ENCODE measurements at regions not wholly inside any gene's neighbourhood (a gene's known extent, or its start where the extent isn't known, plus 50 kb on each side); places are given as distances from the start of the nearest gene placed in this dataset.
"Not testable (repeated sequence)": the region's sequence is repeated elsewhere in the genome, so short reads cannot be mapped to it uniquely, and the experiment has no call there.

DNA sequence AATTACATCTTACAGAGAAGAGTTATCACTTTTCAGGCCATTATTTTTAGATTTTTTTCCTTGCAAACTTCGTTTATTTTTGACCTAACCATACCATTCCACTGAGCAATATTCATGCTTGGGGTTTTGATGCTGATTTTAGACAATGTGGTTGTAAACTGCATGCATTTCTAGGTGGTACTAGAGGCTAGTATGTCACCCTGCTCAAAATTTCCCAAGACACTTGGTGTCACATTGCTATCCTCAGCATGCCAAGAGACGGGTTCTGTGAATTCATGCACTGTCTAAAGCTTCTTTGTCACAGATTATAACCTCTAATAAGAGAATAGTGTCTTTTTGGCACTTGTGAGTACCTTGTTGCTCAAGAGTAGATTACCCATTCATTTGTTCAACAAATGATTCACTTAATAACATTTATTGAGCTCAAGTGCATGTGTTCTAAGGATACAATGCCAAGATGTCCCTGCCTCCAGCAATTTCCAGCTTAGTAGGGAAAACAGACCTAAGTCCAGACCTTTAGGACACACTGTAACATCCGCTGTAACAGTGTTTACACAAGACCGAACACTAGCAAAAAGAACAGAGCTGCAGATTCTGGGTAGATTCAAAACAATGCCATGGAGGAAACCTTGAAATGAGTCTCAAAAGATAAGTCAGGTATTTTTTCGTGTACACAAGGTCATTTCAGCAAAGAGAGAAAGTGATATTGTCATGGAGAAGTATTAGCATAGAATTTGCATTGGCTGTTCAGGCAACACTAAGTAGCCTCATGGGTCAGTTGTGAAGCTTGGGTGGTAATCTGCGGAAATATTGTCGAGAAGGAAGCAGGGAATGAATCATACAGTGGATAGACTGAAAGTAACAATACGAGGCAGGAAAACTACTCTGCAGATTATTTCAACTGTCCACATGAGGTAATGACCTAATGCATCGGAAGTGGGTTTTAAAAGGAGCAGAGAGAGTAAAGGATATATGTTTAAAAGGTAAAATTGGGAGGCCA is 515.1 kb upstream of the ZFP42 start:
- intact Hi-C loops (cut with DNase I), result no loop called here
- 64% methylated on average over 9 of the region's 9 CpGs for WGBS
- ATAC-seq, result no peak
- DNase-seq, result no peak
- H3K4me1 ChIP-seq (ENCODE audit: control insufficient read depth, insufficient read depth, low read length), result no peaks in the 10 kb centered on the region
- H3K4me3 ChIP-seq (ENCODE audit: low read length), result no peak overlapping the region
- no peak overlapping the region for H3K27ac ChIP-seq (ENCODE audit: low read length)
- H3K9me3 ChIP-seq (ENCODE audit: control insufficient read depth, low read length), result no peaks in the 10 kb centered on the region
- no peaks in the 10 kb centered on the region for H3K27me3 ChIP-seq (ENCODE audit: control insufficient read depth, insufficient read depth)

GRCh38 chr4:187484186-187484585 is 511.4 kb upstream of the ZFP42 start:
- Histone ChIP-seq H3K27me3 (ENCODE audit: control insufficient read depth, insufficient read depth) (no peaks in the 10 kb centered on the region), H3K4me1 (ENCODE audit: control insufficient read depth, insufficient read depth, low read length) (no peaks in the 10 kb centered on the region), H3K4me3 (ENCODE audit: low read length) (no peak overlapping the region), H3K9me3 (ENCODE audit: control insufficient read depth, low read length) (no peaks in the 10 kb centered on the region), H3K27ac (ENCODE audit: low read length) (no peak overlapping the region)
- intact Hi-C loops (cut with DNase I), result no loop called here
- ATAC-seq (no peak), DNase-seq (no peak)
- 76% methylated on average over 6 of the region's 6 CpGs for WGBS

GRCh38 chr4:187485676-187486075 is 509.9 kb upstream of the ZFP42 start:
- 60% methylated on average over 2 of the region's 2 CpGs for WGBS
- DNase-seq (no peak), ATAC-seq (no peak)
- H3K4me1 ChIP-seq (ENCODE audit: control insufficient read depth, insufficient read depth, low read length), result no peaks in the 10 kb centered on the region
- intact Hi-C loops (cut with DNase I), result no loop called here
- no peak overlapping the region for H3K4me3 ChIP-seq (ENCODE audit: low read length)
- no peaks in the 10 kb centered on the region for H3K9me3 ChIP-seq (ENCODE audit: control insufficient read depth, low read length)
- no peaks in the 10 kb centered on the region for H3K27me3 ChIP-seq (ENCODE audit: control insufficient read depth, insufficient read depth)
- no peak overlapping the region for H3K27ac ChIP-seq (ENCODE audit: low read length)

GRCh38 chr4:187491286-187491685 is 504.3 kb upstream of the ZFP42 start:
- H3K4me1 ChIP-seq (ENCODE audit: control insufficient read depth, insufficient read depth, low read length), result no peaks in the 10 kb centered on the region
- no peak overlapping the region for H3K4me3 ChIP-seq (ENCODE audit: low read length)
- no peak for DNase-seq
- H3K27ac ChIP-seq (ENCODE audit: low read length), result no peak overlapping the region
- H3K9me3 ChIP-seq (ENCODE audit: control insufficient read depth, low read length), result no peaks in the 10 kb centered on the region
- no peak for ATAC-seq
- no peaks in the 10 kb centered on the region for H3K27me3 ChIP-seq (ENCODE audit: control insufficient read depth, insufficient read depth)
- 81% methylated on average over 5 of the region's 5 CpGs for WGBS
- intact Hi-C loops (cut with DNase I), result no loop called here

- Histone ChIP-seq H3K27ac (ENCODE audit: low read length) (no peak overlapping the region), H3K4me3 (ENCODE audit: low read length) (no peak overlapping the region), H3K4me1 (ENCODE audit: control insufficient read depth, insufficient read depth, low read length) (no peaks in the 10 kb centered on the region), H3K9me3 (ENCODE audit: control insufficient read depth, low read length) (no peaks in the 10 kb centered on the region), H3K27me3 (ENCODE audit: control insufficient read depth, insufficient read depth) (no peaks in the 10 kb centered on the region)
- 81% methylated on average over 2 of the region's 2 CpGs for WGBS
- no peak for DNase-seq
- ATAC-seq, result no peak
- intact Hi-C loops (cut with DNase I), result no loop called here
Observed at GRCh38 chr4:187491959-187492358, 503.6 kb upstream of the ZFP42 start.

GRCh38 chr4:187493661-187494060 is 501.9 kb upstream of the ZFP42 start:
- Histone ChIP-seq H3K27ac (ENCODE audit: low read length) (no peak overlapping the region), H3K9me3 (ENCODE audit: control insufficient read depth, low read length) (no peaks in the 10 kb centered on the region), H3K27me3 (ENCODE audit: control insufficient read depth, insufficient read depth) (no peaks in the 10 kb centered on the region), H3K4me3 (ENCODE audit: low read length) (no peak overlapping the region), H3K4me1 (ENCODE audit: control insufficient read depth, insufficient read depth, low read length) (no peaks in the 10 kb centered on the region)
- intact Hi-C loops (cut with DNase I), result no loop called here
- no peak for ATAC-seq
- no peak for DNase-seq

DNA sequence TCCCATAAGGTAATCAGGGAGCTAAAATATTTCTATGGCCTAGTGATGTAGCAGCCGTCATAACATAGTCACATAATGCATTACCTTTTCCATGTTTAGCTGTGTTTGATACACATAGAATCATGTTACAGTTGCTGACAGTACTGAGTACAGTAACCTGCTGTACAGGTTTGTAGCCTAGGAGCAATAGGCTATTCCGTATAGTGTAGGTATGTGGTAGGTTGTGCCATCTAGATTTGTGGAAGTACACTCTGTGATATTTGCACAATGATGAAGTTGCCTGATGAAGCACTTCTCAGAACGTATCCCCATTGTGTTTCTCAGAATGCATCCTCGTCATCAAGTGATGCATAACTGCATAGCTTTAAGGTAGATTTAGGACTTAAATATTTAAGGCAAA is 495.6 kb upstream of the ZFP42 start:
- no peak for ATAC-seq
- DNase-seq, result no peak
- H3K9me3 ChIP-seq (ENCODE audit: control insufficient read depth, low read length), result no peaks in the 10 kb centered on the region
- intact Hi-C loops (cut with DNase I), result no loop called here
- no peaks in the 10 kb centered on the region for H3K4me1 ChIP-seq (ENCODE audit: control insufficient read depth, insufficient read depth, low read length)
- no peaks in the 10 kb centered on the region for H3K27me3 ChIP-seq (ENCODE audit: control insufficient read depth, insufficient read depth)
- no peak overlapping the region for H3K27ac ChIP-seq (ENCODE audit: low read length)
- WGBS, result 88% methylated on average over 4 of the region's 4 CpGs
- no peak overlapping the region for H3K4me3 ChIP-seq (ENCODE audit: low read length)

- DNase-seq (no peak), ATAC-seq (no peak)
- no peaks in the 10 kb centered on the region for H3K27me3 ChIP-seq (ENCODE audit: control insufficient read depth, insufficient read depth)
- intact Hi-C loops (cut with DNase I), result no loop called here
- WGBS, result 84% methylated on average over 1 of the region's 1 CpG
- no peaks in the 10 kb centered on the region for H3K9me3 ChIP-seq (ENCODE audit: control insufficient read depth, low read length)
- H3K4me3 ChIP-seq (ENCODE audit: low read length), result no peak overlapping the region
- no peaks in the 10 kb centered on the region for H3K4me1 ChIP-seq (ENCODE audit: control insufficient read depth, insufficient read depth, low read length)
- H3K27ac ChIP-seq (ENCODE audit: low read length), result no peak overlapping the region
Observed at GRCh38 chr4:187500796-187501195, 494.8 kb upstream of the ZFP42 start.

- H3K4me3 ChIP-seq (ENCODE audit: low read length), result no peak overlapping the region
- H3K9me3 ChIP-seq (ENCODE audit: control insufficient read depth, low read length), result no peaks in the 10 kb centered on the region
- 59% methylated on average over 8 of the region's 8 CpGs for WGBS
- no peak overlapping the region for H3K27ac ChIP-seq (ENCODE audit: low read length)
- intact Hi-C loops (cut with DNase I), result no loop called here
- H3K4me1 ChIP-seq (ENCODE audit: control insufficient read depth, insufficient read depth, low read length), result no peaks in the 10 kb centered on the region
- ATAC-seq (no peak), DNase-seq (no peak)
- H3K27me3 ChIP-seq (ENCODE audit: control insufficient read depth, insufficient read depth), result no peaks in the 10 kb centered on the region
Observed at GRCh38 chr4:187501731-187502130, 493.8 kb upstream of the ZFP42 start.

DNA sequence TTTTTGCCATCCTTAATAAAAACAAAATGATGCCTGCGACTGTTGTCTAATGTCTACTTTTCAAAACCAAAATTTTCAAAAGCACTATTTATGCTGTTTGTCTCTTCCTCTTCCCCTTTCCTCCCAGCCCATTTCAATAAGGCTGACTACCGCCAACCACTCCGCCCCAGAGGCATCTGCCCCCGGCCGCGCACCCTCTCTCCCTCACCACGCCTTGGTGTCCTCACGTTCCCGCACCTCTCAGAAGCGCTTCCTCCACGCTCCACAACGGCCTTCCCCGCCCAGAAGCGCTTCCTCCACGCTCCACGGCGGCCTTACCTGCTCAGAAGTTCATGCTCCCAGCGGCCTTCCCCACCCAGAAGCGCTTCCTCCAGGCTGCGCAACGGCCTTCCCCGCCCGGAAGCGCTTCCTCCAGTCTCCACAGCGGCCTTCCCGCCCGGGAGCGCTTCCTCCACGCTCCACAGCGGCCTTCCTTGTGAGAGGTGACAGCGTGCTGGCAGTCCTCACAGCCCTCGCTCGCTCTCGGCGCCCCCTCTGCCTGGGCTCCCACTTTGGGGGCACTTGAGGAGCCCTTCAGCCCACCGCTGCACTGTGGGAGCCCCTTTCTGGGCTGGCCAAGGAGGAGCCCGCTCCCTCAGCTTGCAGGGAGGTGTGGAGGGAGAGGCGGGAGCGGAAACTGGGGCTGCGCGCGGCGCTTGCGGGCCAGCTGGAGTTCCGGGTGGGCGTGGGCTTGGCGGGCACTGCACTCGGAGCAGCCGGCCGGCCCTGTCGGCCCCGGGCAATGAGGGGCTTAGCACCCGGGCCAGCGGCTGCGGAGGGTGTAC is 490.4 kb upstream of the ZFP42 start:
- ATAC-seq, result peak in 1 of 2 donors; percentile 24
- Histone ChIP-seq H3K27ac (ENCODE audit: low read length) (no peak overlapping the region), H3K4me1 (ENCODE audit: control insufficient read depth, insufficient read depth, low read length) (no peaks in the 10 kb centered on the region), H3K4me3 (ENCODE audit: low read length) (no peak overlapping the region), H3K9me3 (ENCODE audit: control insufficient read depth, low read length) (no peaks in the 10 kb centered on the region), H3K27me3 (ENCODE audit: control insufficient read depth, insufficient read depth) (no peaks in the 10 kb centered on the region)
- intact Hi-C loops (cut with DNase I), result no loop called here
- DNase-seq, result peak in 1 of 3 donors; percentile 51
- WGBS, result 88% methylated on average over 55 of the region's 55 CpGs

DNA sequence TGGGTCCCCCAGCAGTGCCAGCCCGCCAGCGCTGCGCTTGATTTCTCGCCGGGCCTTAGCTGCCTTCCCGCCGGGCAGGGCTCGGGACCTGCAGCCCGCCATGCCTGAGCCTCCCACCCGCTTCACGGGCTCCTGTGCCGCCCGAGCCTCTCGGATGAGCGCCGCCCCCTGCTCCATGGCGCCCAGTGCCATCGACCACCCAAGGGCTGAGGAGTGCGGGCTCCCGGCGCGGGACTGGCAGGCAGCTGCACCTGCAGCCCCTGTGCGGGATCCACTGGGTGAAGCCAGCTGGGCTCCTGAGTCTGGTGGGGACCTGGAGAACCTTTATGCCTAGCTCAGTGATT is 489.8 kb upstream of the ZFP42 start:
- H3K4me3 ChIP-seq (ENCODE audit: low read length); H3K9me3 ChIP-seq (ENCODE audit: control insufficient read depth, low read length); H3K27me3 ChIP-seq (ENCODE audit: control insufficient read depth, insufficient read depth); H3K4me1 ChIP-seq (ENCODE audit: control insufficient read depth, insufficient read depth, low read length); H3K27ac ChIP-seq (ENCODE audit: low read length); intact Hi-C loops (cut with DNase I); ATAC-seq: not testable (repeated sequence)
- DNase-seq, result peak in 1 of 3 donors; percentile 34
- 96% methylated on average over 18 of the region's 23 CpGs for WGBS

Data from right cardiac atrium (tissue), 5 donors.